CD4-positive, alpha-beta T cell treated with Interferon alpha-2 for 1 hour (primary cell): ENCODE measurements at regions not wholly inside any gene's neighbourhood (a gene's known extent, or its start where the extent isn't known, plus 50 kb on each side); places are given as distances from the start of the nearest gene placed in this dataset.
"Not testable (repeated sequence)": the region's sequence is repeated elsewhere in the genome, so short reads cannot be mapped to it uniquely, and the experiment has no call there.

Experiments
- DNase-seq, 2 donors: peaks; one replicate each; pipeline ENCODE4 v3.0.0-alpha.2; 2020 to 2022

DNA sequence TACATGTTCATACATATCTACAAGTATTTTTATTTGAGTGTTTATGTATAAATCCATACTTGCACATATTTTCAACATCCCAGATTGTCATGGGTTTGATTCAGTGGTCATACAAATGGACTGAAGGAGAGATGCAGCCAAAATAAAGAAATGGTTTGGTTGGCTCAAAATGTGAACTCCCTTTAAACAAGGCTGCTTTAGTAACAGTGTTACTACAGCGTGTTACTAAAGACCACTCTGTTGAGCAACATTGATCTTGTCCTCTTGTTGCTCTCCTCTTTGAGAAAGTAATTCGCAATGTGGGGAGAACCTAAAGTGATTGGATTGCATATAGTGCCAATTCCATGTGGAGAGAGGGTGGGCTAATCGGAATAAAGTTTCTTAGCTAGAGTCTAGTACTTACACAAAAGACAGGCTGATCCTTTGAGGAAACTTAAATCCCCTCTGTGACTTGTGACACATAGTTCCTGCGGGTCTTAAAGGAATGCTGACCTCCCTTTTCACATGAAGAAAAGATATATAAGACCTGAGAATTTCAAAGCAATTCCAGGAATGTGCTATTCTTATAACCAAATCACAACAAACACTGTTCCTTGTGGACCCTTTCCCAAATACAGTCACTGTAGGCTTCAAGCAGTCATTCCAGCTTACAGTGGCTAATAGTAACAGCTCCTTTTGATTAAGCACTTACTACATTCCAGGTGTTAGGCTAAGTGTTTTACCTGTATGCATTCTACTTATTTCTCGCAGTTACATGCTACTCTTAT is 144.3 kb downstream of the FZD1 start:
- DNase-seq: no peak

- no peak for DNase-seq
Measured at GRCh38 chr7:91411060-91411459, 146.8 kb downstream of the FZD1 start.

DNA sequence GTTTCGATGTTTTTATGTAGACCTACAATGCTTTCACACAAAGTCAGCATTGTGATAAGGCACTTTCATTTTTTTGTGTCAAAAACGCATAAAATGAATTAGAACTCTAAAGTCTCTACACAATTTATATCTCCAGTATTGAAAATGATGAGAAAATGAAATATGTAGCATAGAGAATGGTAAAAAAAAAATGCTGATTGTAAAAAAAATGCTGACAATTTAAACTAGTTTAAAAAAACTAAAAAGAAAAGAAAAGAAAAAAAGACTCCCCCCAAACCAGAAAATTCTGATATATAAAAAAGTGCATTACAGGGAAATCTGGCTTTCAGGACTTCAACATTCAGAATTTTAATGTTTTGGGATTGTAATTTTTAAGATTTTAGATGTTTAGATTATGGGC is 148.1 kb downstream of the FZD1 start:
- DNase-seq: no peak

DNA sequence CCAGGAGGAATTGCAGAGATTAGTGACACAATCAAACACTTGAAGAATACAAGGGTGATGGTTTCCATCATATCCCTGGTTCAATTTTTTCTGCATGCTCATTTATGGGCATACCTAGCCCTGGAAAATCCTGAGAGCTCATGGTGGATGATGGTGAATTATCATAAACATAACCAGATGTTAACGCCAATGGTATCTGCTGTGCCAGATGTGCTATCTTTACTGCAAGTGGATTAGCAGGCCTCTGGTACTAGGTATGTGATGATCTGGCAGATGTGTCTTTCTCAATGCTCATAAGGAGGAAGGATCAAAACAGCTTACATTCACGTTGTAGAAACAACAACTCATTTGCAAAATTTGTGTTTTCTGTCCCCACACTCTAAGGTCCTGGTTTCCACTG is 150.5 kb downstream of the FZD1 start:
- no peak for DNase-seq

GRCh38 chr7:91416155-91416865 is 152.1 kb downstream of the FZD1 start:
- no peak for DNase-seq

DNA sequence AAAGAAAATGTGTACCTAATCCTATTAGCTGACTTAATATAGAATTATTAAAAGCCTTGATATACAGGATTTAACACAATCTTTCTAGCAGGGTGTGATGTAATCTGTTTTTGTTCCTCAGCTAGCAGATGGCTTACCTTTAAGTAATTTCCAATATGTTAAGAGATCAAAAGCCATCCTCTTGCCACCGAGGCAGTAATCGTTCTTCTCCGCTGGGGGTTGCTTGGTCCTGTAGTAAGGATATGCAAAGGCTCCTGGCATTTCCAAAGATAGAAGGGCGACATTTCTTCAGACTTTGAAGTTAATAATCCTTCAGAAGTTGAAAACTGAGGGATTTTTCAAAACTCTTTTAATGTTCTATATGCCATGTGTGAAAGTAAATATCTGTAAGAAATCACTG is 156.4 kb downstream of the FZD1 start:
- DNase-seq: no peak

GRCh38 chr7:91421018-91421417 is 156.8 kb downstream of the FZD1 start:
- no peak for DNase-seq

DNA sequence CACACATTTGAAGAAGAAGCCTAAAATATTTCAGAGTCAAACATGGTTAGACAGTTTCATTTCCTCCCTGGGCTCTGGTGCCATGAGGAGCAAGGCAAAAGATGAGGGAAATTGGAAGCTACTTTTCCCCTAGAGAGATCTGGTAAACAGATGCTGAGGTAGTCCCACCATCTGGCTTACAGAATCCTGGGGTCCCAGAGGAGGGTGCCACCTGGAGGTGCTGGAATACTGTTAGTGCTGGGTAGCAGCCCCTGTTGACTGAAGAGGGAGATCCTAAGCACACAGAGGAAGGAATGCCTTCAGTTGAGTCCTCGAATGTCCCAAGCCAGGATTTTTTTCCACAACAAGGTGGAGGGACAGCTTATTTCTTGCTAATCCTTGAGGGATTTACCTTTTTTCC is 160.1 kb downstream of the FZD1 start:
- DNase-seq: no peak

DNA sequence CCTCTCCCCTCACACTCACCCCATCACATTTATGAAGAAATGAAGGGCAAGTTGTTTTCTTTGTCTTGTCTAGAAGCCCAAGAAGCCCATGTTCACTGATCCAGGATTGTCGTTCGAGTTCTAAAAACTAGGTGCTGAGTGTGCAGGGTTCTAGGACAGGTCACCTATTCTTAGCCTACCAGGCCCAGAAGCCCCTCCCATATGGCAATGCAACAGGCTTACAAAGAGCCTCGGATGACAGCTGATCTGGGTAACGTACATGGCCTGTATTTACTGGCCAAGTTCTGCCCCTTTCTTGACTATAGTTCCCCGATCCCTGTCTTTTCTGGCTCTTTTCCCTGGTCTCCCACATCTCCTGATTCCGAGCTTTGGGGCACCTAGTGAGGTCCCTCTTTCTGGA is 160.9 kb downstream of the FZD1 start:
- no peak for DNase-seq

DNA sequence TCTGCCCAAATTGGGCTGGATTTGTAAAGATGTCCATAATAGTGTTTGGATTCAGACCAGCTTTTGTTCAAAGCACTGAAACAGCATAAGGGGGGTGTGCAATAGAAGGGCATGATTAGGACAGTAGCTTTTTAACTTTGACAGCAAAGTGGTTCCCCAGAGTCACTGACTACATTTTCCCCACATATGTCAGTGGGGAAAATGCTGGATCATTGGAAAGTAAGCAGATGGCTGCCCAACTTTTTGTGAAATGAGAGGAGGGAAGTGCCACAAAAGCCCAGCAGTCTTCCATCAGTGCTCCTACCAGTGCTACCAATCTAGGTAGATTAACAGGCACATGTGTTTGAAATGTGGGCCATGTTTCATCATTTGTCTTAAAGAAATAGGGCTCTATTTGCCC is 162.8 kb downstream of the FZD1 start:
- no peak for DNase-seq

DNA sequence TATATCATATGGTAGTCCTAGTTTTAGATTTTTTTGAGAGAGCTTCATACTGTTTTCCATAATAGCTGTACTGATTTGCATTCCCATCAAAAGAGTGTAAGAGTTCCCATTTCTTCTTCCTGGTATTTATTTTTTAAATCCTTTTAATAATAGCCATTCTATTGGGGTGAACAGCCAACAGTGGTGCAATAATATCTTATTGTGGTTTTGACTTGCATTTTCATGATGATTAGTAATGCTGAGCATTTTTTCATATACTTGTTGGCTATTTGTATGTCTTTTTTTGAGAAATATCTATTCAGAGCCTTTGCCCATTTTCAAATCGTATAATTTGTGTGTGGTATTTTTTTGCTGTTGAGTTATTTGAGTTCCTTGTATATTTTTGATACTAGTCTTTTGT is 167.4 kb downstream of the FZD1 start:
- DNase-seq: no peak

DNA sequence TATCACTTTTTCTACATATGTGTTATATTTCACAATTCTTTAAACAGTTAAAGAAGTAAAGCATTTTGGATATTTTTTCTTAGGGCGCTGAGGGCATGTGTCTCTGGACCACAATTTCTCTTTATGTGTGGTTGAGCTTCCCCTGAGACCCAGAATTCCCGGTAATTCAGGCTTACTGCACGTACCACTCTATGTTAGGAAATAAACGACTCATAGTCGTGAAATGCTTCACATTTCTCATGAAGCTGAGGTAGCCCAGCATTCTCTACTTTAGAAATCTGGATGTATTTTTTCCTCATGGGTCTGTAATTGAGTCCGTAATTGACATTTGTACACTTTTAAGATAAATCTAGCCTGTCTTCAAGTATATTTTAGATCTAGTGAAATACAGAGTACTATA is 170.6 kb downstream of the FZD1 start:
- no peak for DNase-seq

DNA sequence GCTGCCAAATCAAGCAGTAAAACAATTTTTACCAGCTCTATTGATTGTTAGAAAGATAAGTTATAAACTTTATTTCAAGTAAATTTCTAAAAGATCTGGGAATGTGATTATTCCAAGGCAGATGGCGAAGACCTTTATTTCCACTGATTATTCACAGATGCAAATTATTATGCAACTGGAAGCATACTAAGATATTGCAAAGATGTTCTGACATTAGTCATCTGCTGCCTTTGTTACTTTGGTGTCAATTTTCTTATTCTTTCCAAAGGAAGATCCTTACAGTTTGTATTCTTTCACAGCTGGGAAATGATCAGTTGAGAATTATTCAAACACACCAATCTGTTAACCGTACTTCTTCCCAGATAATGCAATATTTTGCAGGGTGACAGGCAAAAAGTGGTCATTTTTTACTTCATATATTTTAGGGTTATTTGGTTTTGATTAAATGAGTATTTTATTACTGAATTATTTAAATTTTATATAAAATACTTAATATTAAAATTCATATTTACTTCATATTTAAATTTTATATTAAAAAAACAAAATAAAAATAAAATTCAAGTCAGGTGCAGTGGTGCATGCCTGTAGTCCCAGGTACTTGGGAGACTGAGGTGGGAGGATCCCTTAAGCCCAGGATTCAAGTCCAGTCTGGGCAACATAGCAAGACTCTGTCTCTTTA is 171.3 kb downstream of the FZD1 start:
- no peak for DNase-seq

DNA sequence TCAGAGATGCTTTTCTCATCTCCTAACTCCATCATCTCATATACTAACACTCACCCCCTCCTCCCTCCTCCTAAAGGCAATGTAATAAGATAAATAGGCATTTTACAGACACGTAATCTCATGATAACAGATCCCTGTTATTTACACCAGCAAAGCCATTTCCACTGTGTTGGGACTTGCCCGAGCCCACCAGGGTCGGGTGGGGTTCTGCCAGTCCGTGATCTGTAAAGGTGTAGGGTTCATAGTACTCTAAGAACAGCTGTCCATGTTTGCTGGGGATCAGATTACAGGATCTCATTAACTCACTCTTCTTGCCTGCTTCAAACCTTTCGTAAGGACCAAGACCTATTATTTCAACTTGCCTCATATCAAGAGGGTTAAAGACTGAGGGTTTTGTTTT is 172.4 kb downstream of the FZD1 start:
- DNase-seq: no peak

DNA sequence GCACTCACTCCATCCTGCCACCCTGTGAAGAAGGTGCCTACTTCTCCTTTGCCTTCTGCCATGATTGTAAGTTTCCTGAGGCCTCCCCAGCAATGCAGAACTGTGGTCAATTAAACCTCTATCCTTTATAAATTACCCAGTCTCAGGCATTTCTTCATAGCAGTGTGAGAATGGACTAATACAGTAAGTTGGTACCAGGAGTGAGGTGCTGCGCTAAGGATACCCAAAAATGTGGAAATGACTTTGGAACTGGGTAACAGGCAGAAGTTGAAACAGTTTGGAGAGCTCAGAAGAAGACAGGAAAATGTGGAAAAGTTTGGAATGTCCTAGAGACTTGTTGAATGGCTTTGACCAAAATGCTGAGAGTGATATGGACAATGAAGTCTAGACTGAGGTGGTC is 176.0 kb downstream of the FZD1 start:
- not testable (repeated sequence) for DNase-seq

GRCh38 chr7:91443862-91444261 is 179.6 kb downstream of the FZD1 start:
- DNase-seq: no peak

GRCh38 chr7:91446819-91447218 is 182.6 kb downstream of the FZD1 start:
- DNase-seq: no peak

DNA sequence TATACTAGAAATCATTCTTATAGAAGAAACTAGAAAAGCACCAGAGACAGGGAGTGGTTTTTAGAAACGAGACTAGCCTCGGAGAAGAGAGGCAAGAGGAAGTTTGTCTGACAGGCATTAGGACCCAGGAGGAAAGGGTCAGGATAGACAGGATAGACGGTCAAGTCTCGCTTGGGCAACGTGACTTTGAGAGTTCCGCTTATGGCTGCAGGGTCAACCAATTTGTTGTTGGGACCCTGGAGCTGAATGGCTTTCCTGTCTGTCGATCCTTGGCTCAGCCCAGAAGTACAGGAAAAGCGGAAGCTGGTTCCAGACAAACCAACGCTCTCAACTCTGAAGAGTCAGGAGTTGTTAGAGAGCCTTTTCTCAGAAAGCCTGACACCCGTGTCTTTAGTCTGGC is 191.2 kb downstream of the FZD1 start:
- DNase-seq: no peak

- DNase-seq: no peak
Measured at GRCh38 chr7:91457208-91457607, 193.0 kb downstream of the FZD1 start.

DNA sequence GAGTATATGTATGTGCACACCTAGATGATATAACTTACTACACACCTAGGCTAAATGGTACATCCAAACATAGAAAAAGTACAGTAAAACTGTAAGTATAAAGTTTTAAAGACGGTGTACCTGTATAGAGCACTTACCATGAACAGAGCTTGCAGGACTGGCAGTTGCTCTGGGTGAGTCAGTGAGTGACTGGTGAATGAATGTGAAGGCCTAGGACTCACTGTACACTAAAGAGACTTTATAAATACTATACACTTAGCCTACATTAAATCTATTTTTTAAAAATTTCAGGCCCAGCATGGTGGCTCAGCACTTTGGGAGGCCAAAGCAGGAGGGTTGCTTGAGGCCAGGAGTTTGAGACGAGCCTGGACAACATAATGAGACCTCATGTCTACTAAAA is 195.3 kb downstream of the FZD1 start:
- DNase-seq: no peak

GRCh38 chr7:91462316-91462715 is 198.1 kb downstream of the FZD1 start:
- DNase-seq: no peak

- no peak for DNase-seq
Measured at GRCh38 chr7:91463330-91463729, 199.1 kb downstream of the FZD1 start.

DNA sequence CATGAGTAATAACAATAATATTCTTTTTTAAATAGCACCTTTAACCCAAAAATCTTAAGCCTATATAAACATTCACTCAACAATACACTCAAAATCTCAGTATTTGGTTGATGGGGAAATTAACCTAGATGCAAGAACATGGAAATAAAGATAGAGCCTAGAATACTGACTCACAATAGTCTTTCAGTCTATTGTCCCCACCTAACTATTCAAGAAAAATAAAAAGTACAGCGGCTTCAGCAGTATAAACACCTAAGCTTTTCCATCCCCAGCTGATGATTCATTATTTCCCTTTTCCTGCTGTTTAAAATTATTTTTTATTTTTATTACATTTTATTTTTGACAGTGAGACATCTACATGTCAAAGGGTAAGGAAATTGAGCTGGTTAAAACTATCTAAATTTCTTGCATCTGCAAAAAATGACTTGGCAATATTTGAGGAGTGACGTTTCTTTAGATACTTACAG is 201.4 kb downstream of the FZD1 start:
- no peak for DNase-seq

- DNase-seq: no peak
Measured at GRCh38 chr7:91468256-91468655, 204.0 kb downstream of the FZD1 start.
